ENCODE measurements at regions not wholly inside any gene's neighbourhood (a gene's known extent, or its start where the extent isn't known, plus 50 kb on each side); places are given as distances from the start of the nearest gene placed in this dataset.

DNA sequence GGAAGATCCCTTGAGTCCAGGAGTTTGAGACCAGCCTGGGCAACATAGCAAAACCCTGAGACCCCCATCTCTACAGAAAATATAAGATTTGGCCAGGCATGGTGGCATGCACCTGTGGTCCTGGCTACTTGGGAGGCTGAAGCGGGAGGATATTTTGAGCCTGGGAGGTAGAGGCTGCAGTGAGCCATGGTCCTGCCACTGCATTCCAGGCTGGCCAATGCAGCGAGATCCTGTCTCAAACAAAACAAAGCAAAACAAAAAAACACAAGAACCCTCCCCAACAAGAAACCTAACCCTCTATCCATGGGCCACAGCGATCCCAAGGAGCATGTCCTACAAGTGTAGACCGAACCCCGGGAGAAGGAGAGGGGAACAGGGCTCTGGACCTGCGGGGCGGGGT, 133.3 kb downstream of the MGAT5B start:
- Histone ChIP-seq H3K27me3 (ENCODE audit: control insufficient read depth in 3 of 3, insufficient read depth in 3 of 3, low read length in 3 of 3) (peaks cover 0 to 3% (median 0%) of the 10 kb centered on the region in 3 donors), H3K4me1 (ENCODE audit: control insufficient read depth in 3 of 3, insufficient read depth in 2 of 3, low read depth in 1 of 3, low read length in 2 of 3) (no peaks in the 10 kb centered on the region), H3K4me3 (ENCODE audit: low read depth in 1 of 3, low read length in 3 of 3) (no peak overlapping the region), H3K36me3 (ENCODE audit: control insufficient read depth in 3 of 3, insufficient read depth in 2 of 3, low read depth in 1 of 3, low read length in 3 of 3) (no peaks in the 10 kb centered on the region), H3K9me3 (ENCODE audit: control insufficient read depth in 2 of 2, insufficient read depth in 1 of 2, low read depth in 1 of 2, low read length in 1 of 2) (no peaks in the 10 kb centered on the region), H3K27ac (ENCODE audit: low read depth in 1 of 3, low read length in 2 of 3) (no peak overlapping the region)
- FAIRE-seq (no peak), DNase-seq (no peak)
- WGBS, 3 donors: 95 to 98% (median 95%) methylated on average over 7 of the region's 7 CpGs

DNA sequence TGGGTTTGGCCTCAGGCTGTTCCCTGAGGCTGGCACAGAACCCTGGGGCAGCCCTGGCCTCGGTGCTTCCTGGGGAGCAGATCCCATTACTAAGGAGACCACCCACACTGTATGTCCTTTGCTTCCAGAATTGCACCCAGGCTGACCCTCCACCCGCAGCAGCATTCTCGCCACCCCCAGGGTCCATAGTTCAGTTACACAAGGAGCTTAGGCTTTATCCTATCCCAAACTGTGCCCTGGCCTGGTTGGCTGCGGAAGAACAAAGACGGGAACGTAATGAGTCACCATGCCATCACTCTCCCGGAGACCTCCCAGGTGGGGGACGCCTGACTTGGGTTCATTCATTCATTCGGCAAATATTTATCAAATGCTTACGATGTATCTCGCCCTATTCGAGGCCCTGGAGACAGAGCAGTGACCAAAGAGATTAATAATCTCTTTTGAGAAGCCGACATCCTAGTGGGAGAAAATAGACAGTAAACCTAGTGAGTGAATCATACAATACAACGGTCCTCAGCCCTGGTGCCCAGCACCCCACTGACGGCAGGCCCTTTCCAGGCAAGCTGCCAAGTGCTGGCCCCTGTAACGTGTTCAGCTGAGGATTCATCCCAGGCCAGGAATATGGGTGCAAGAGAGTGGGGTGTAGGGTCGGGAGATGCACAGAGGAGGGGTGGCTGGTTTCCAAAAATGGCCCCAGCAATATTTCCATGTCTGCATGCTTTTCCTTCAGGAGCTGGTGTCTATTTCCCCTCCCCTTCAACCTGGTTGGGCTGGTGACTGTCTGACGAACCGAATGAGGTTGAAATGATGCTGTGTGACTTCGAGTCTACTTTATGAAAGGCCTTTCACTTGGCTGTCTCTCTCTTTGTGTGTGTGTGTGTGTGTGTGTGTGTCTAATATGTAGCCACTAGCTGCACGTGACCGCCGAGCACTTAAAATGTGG, 134.2 kb downstream of the MGAT5B start:
- no peaks in the 10 kb centered on the region for H3K36me3 ChIP-seq (ENCODE audit: control insufficient read depth in 3 of 3, insufficient read depth in 2 of 3, low read depth in 1 of 3, low read length in 3 of 3)
- FAIRE-seq: no peak
- no peak overlapping the region for H3K27ac ChIP-seq (ENCODE audit: low read depth in 1 of 3, low read length in 2 of 3)
- H3K27me3 ChIP-seq (ENCODE audit: control insufficient read depth in 3 of 3, insufficient read depth in 3 of 3, low read length in 3 of 3): no peaks in the 10 kb centered on the region
- DNase-seq: peak in 1 of 2 donors; percentile 18
- H3K4me1 ChIP-seq (ENCODE audit: control insufficient read depth in 3 of 3, insufficient read depth in 2 of 3, low read depth in 1 of 3, low read length in 2 of 3): no peaks in the 10 kb centered on the region
- no peak overlapping the region for H3K4me3 ChIP-seq (ENCODE audit: low read depth in 1 of 3, low read length in 3 of 3)
- H3K9me3 ChIP-seq (ENCODE audit: control insufficient read depth in 2 of 2, insufficient read depth in 1 of 2, low read depth in 1 of 2, low read length in 1 of 2): no peaks in the 10 kb centered on the region
- 24 to 53% (median 42%) methylated on average over 23 of the region's 23 CpGs for WGBS, 3 donors

DNA sequence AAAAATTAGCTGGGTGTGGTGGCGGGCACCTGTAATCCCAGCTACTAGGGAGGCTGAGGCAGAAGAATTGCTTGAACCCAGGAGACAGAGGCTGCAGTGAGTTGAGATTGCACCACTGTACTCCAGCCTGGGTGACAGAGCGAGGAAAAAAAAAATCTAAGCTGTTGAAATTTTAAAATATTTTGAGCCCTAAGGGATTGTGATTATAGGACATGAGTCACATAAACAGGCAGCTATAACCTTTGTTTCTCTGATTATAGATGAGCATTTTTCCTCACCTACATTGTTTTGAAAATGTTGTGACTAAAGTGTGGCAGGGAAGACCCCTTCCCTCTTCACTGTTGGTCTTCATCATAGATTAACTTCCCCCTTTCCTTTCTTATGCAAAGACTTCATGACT, 135.5 kb downstream of the MGAT5B start:
- H3K4me3 ChIP-seq (ENCODE audit: low read depth in 1 of 3, low read length in 3 of 3): no peak overlapping the region
- DNase-seq (no peak), FAIRE-seq (no peak)
- no peaks in the 10 kb centered on the region for H3K4me1 ChIP-seq (ENCODE audit: control insufficient read depth in 3 of 3, insufficient read depth in 2 of 3, low read depth in 1 of 3, low read length in 2 of 3)
- no peaks in the 10 kb centered on the region for H3K9me3 ChIP-seq (ENCODE audit: control insufficient read depth in 2 of 2, insufficient read depth in 1 of 2, low read depth in 1 of 2, low read length in 1 of 2)
- H3K36me3 ChIP-seq (ENCODE audit: control insufficient read depth in 3 of 3, insufficient read depth in 2 of 3, low read depth in 1 of 3, low read length in 3 of 3): no peaks in the 10 kb centered on the region
- WGBS, 3 donors: 91 to 96% (median 94%) methylated on average over 2 of the region's 2 CpGs
- no peaks in the 10 kb centered on the region for H3K27me3 ChIP-seq (ENCODE audit: control insufficient read depth in 3 of 3, insufficient read depth in 3 of 3, low read length in 3 of 3)
- no peak overlapping the region for H3K27ac ChIP-seq (ENCODE audit: low read depth in 1 of 3, low read length in 2 of 3)

DNA sequence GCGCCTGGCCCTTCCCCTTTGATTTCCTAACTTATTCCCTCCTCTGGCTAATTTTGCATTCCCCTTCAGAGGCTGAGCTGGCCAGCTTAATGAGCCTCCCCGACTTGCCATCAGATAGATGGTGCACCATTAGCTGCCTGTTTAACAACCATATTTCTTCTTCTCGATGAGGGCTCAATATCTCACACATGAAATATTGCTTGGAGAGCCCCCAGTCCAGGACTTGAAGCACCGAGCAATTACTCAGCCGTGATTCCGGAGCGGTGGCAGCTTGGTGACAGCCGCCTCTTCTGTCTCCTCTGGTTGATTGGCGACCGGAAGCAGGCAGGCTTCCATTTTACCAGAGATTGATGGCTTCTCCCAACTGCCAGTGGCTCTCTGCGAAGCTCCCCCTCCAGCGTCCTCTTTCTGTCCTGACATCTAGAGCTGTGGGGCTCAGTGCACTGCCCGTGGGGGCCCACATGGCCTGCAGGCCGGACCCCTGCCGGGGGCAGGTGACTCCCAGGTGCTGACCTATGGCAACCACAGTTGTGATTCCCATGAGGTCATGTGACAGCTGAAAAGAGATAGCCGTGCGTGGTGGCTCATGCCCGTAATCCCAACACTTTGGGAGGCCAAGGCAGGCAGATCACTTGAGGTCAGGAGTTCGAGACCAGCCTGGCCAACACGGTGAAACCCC, 133.7 kb upstream of the SEC14L1 start:
- Histone ChIP-seq H3K27me3 (ENCODE audit: control insufficient read depth in 3 of 3, insufficient read depth in 3 of 3, low read length in 3 of 3) (no peaks in the 10 kb centered on the region), H3K4me3 (ENCODE audit: low read depth in 1 of 3, low read length in 3 of 3) (no peak overlapping the region), H3K4me1 (ENCODE audit: control insufficient read depth in 3 of 3, insufficient read depth in 2 of 3, low read depth in 1 of 3, low read length in 2 of 3) (no peaks in the 10 kb centered on the region), H3K36me3 (ENCODE audit: control insufficient read depth in 3 of 3, insufficient read depth in 2 of 3, low read depth in 1 of 3, low read length in 3 of 3) (no peaks in the 10 kb centered on the region), H3K27ac (ENCODE audit: low read depth in 1 of 3, low read length in 2 of 3) (no peak overlapping the region), H3K9me3 (ENCODE audit: control insufficient read depth in 2 of 2, insufficient read depth in 1 of 2, low read depth in 1 of 2, low read length in 1 of 2) (peaks cover 0 to 5% of the 10 kb centered on the region in 2 donors)
- DNase-seq (no peak), FAIRE-seq (no peak)
- 73 to 78% (median 77%) methylated on average over 20 of the region's 20 CpGs for WGBS, 3 donors

DNA sequence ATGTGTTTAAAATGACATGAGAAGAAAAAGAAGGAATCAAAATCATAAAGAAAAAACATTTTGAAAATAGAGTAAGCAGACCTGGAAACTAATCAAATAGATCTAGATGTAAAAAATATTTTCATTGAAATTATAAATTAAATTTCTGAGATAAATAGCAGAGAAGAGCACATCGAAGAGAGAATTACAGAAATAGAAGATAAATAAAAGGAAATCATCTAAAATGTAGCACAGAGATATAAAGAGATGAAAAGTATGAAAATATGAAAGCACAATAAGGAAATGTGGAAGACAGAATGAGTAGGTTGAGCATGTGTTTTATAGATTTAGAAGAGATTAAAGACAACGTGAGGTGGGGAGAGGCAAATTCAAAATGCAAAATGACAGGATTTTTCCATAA, 130.9 kb upstream of the SEC14L1 start:
- no peaks in the 10 kb centered on the region for H3K27me3 ChIP-seq (ENCODE audit: control insufficient read depth in 3 of 3, insufficient read depth in 3 of 3, low read length in 3 of 3)
- no peak overlapping the region for H3K4me3 ChIP-seq (ENCODE audit: low read depth in 1 of 3, low read length in 3 of 3)
- H3K9me3 ChIP-seq (ENCODE audit: control insufficient read depth in 2 of 2, insufficient read depth in 1 of 2, low read depth in 1 of 2, low read length in 1 of 2): peaks cover 0 to 5% of the 10 kb centered on the region in 2 donors
- 82 to 89% (median 83%) methylated on average over 2 of the region's 2 CpGs for WGBS, 3 donors
- H3K27ac ChIP-seq (ENCODE audit: low read depth in 1 of 3, low read length in 2 of 3): no peak overlapping the region
- H3K4me1 ChIP-seq (ENCODE audit: control insufficient read depth in 3 of 3, insufficient read depth in 2 of 3, low read depth in 1 of 3, low read length in 2 of 3): no peaks in the 10 kb centered on the region
- no peak for DNase-seq
- no peak for FAIRE-seq
- H3K36me3 ChIP-seq (ENCODE audit: control insufficient read depth in 3 of 3, insufficient read depth in 2 of 3, low read depth in 1 of 3, low read length in 3 of 3): no peaks in the 10 kb centered on the region

DNA sequence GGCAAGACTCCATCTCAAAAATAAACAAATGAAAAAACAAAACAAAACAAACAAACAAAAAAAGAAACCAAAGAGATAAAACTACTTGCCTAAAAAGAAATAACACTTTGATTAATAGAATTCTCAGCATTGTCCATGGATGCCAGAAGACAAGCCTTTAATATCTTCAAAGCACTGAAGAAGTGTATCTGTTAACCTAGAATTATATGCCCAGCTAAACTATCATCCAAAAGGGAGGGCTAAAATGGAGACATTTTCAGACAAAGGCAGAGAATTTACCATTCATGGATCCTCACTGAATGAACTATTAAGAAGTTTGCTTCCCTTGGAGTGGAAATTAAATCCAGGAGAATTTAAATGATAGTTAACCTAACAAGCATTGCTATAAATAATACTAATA, 130.1 kb upstream of the SEC14L1 start:
- DNase-seq: no peak
- Histone ChIP-seq H3K27me3 (ENCODE audit: control insufficient read depth in 3 of 3, insufficient read depth in 3 of 3, low read length in 3 of 3) (no peaks in the 10 kb centered on the region), H3K4me3 (ENCODE audit: low read depth in 1 of 3, low read length in 3 of 3) (no peak overlapping the region), H3K36me3 (ENCODE audit: control insufficient read depth in 3 of 3, insufficient read depth in 2 of 3, low read depth in 1 of 3, low read length in 3 of 3) (no peaks in the 10 kb centered on the region), H3K4me1 (ENCODE audit: control insufficient read depth in 3 of 3, insufficient read depth in 2 of 3, low read depth in 1 of 3, low read length in 2 of 3) (no peaks in the 10 kb centered on the region), H3K9me3 (ENCODE audit: control insufficient read depth in 2 of 2, insufficient read depth in 1 of 2, low read depth in 1 of 2, low read length in 1 of 2) (peaks cover 0 to 5% of the 10 kb centered on the region in 2 donors), H3K27ac (ENCODE audit: low read depth in 1 of 3, low read length in 2 of 3) (no peak overlapping the region)
- FAIRE-seq: no peak

DNA sequence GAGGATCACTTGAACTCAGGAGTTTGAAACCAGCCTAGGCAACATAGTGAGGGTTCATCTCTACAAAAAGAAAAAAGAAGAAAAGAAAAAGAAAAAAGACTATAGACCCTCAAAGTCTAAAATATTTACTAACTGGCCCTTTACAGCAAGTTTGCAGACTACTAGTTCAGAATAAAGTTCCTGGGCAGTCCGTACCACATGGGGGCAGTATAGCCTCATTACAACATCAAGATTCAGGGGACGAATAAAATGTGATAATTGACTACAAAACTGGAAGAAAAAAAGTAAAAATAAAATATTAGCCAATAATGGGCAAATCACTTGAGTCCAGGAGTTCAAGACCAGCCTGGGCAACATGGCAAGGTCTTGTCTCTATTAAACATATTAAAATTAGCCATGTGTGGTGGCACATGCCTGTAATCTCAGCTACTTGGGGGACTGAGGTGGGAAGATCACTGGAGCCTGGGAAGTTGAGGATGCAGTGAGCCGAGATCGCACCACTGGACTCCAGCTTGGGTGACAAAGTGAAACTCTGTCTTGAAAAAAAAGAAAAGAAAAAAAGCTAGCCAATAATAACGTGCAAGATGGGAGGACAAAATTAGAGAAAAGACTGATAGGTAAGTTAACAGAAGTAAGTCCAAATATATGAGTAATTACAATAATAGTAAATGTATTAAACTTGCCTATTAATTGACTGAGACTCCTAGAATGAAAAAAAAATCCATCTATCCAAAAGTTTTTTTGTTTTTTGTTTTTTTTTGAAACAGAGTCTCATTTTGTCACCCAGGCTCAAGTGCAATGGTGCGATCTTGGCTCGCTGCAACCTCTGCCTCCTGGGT, 129.4 kb upstream of the SEC14L1 start:
- H3K4me3 ChIP-seq (ENCODE audit: low read depth in 1 of 3, low read length in 3 of 3): no peak overlapping the region
- FAIRE-seq: no peak
- H3K27me3 ChIP-seq (ENCODE audit: control insufficient read depth in 3 of 3, insufficient read depth in 3 of 3, low read length in 3 of 3): no peaks in the 10 kb centered on the region
- peaks cover 0 to 5% of the 10 kb centered on the region in 2 donors for H3K9me3 ChIP-seq (ENCODE audit: control insufficient read depth in 2 of 2, insufficient read depth in 1 of 2, low read depth in 1 of 2, low read length in 1 of 2)
- WGBS, 3 donors: 61 to 64% (median 62%) methylated on average over 7 of the region's 7 CpGs
- H3K4me1 ChIP-seq (ENCODE audit: control insufficient read depth in 3 of 3, insufficient read depth in 2 of 3, low read depth in 1 of 3, low read length in 2 of 3): no peaks in the 10 kb centered on the region
- H3K27ac ChIP-seq (ENCODE audit: low read depth in 1 of 3, low read length in 2 of 3): no peak overlapping the region
- DNase-seq: peak; percentile 19 to 40
- H3K36me3 ChIP-seq (ENCODE audit: control insufficient read depth in 3 of 3, insufficient read depth in 2 of 3, low read depth in 1 of 3, low read length in 3 of 3): no peaks in the 10 kb centered on the region

DNA sequence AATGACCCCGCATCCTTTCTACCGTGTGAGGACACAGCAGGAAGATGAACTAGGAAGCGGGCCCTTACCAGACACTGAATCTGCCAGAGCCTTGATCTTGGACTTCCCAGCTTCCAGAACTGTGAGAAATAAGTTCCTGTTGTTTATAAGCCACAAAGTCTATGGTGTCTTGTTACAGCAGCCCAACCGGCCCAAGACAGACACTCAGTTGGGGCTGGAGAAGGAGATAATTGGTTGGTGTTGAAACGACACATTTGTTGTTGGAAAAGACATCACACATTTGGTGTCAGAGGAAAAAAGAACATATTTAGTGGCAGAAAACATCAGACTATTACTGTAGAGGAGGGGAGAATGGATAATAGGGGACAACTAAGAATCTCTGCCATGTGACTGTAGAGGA, 122.3 kb upstream of the SEC14L1 start:
- no peak for FAIRE-seq

More for the DNA sequence above, 122.3 kb upstream of the SEC14L1 start:
- no peak overlapping the region for H3K4me3 ChIP-seq (ENCODE audit: low read depth in 1 of 3, low read length in 3 of 3)
- peaks cover 0 to 5% of the 10 kb centered on the region in 2 donors for H3K9me3 ChIP-seq (ENCODE audit: control insufficient read depth in 2 of 2, insufficient read depth in 1 of 2, low read depth in 1 of 2, low read length in 1 of 2)
- 58 to 67% (median 64%) methylated on average over 5 of the region's 5 CpGs for WGBS, 3 donors
- no peaks in the 10 kb centered on the region for H3K36me3 ChIP-seq (ENCODE audit: control insufficient read depth in 3 of 3, insufficient read depth in 2 of 3, low read depth in 1 of 3, low read length in 3 of 3)
- H3K27me3 ChIP-seq (ENCODE audit: control insufficient read depth in 3 of 3, insufficient read depth in 3 of 3, low read length in 3 of 3): peaks cover 0 to 3% (median 0%) of the 10 kb centered on the region in 3 donors
- DNase-seq: no peak
- H3K4me1 ChIP-seq (ENCODE audit: control insufficient read depth in 3 of 3, insufficient read depth in 2 of 3, low read depth in 1 of 3, low read length in 2 of 3): no peaks in the 10 kb centered on the region
- H3K27ac ChIP-seq (ENCODE audit: low read depth in 1 of 3, low read length in 2 of 3): no peak overlapping the region

All from small intestine (tissue), 7 donors.